ENCODE measurements at regions not wholly inside any gene's neighbourhood (a gene's known extent, or its start where the extent isn't known, plus 50 kb on each side); places are given as distances from the start of the nearest gene placed in this dataset.

- POLR2A ChIA-PET, result no interaction called here
- no peak for DNase-seq (ENCODE audit: extremely low spot score)
These were observed 100.4 kb upstream of the COL5A1 start for GRCh38 chr9:134541097-134541747.

GRCh38 chr9:134544388-134545214, 97.0 kb upstream of the COL5A1 start:
- TF ChIP-seq ARNT (IDR thresholded peaks at IDR 0.05), result no peak
- no peak for TF ChIP-seq HDGF (IDR thresholded peaks at IDR 0.05; ENCODE audit: borderline replicate concordance)
- TF ChIP-seq L3MBTL2 (conservative IDR thresholded peaks at IDR 0.05), result no peak
- no peak for TF ChIP-seq FOXM1 (IDR thresholded peaks at IDR 0.05; ENCODE audit: borderline replicate concordance)
- no peak for TF ChIP-seq FOXK2 (IDR thresholded peaks at IDR 0.05)
- TF ChIP-seq PKNOX1 (IDR thresholded peaks at IDR 0.05), result no peak
- no peak for TF ChIP-seq ELF4 (IDR thresholded peaks at IDR 0.05)
- no peak for TF ChIP-seq CTBP1 (IDR thresholded peaks at IDR 0.05; ENCODE audit: borderline replicate concordance)
- TF ChIP-seq FOXA1 (IDR thresholded peaks at IDR 0.05), result no peak
- no peak for TF ChIP-seq SP1 (IDR thresholded peaks at IDR 0.05)
- TF ChIP-seq SUZ12 (IDR thresholded peaks at IDR 0.05), result no peak
- no peak for TF ChIP-seq TARDBP (IDR thresholded peaks at IDR 0.05)
- no peak for TF ChIP-seq NFRKB (IDR thresholded peaks at IDR 0.05)
- no peak for TF ChIP-seq LEF1 (IDR thresholded peaks at IDR 0.05; ENCODE audit: borderline replicate concordance)
- no peak for TF ChIP-seq BHLHE40 (IDR thresholded peaks at IDR 0.05; ENCODE audit: borderline replicate concordance)
- TF ChIP-seq ZNF384 (IDR thresholded peaks at IDR 0.05), result no peak
- ChIA-PET CTCF (no interaction called here), POLR2A (no interaction called here)
- DNase-seq (ENCODE audit: extremely low spot score), result no peak

More at GRCh38 chr9:134541097-134541747, 100.4 kb upstream of the COL5A1 start:
- TF ChIP-seq SUZ12 (IDR thresholded peaks at IDR 0.05) (no peak), CTBP1 (IDR thresholded peaks at IDR 0.05; ENCODE audit: borderline replicate concordance) (no peak), NFRKB (IDR thresholded peaks at IDR 0.05) (no peak), LEF1 (IDR thresholded peaks at IDR 0.05; ENCODE audit: borderline replicate concordance) (no peak), PKNOX1 (IDR thresholded peaks at IDR 0.05) (no peak), SP1 (IDR thresholded peaks at IDR 0.05) (no peak), TARDBP (IDR thresholded peaks at IDR 0.05) (no peak), ELF4 (IDR thresholded peaks at IDR 0.05) (no peak), FOXK2 (IDR thresholded peaks at IDR 0.05) (no peak), HDGF (IDR thresholded peaks at IDR 0.05; ENCODE audit: borderline replicate concordance) (no peak)
- CTCF ChIA-PET, result no interaction called here

GRCh38 chr9:134545215-134545542, 96.4 kb upstream of the COL5A1 start:
- ChIA-PET POLR2A (no interaction called here), CTCF (no interaction called here)
- no peak for DNase-seq (ENCODE audit: extremely low spot score)
- TF ChIP-seq TARDBP (IDR thresholded peaks at IDR 0.05) (no peak), L3MBTL2 (conservative IDR thresholded peaks at IDR 0.05) (no peak)

- POLR2A ChIA-PET, result no interaction called here
- DNase-seq (ENCODE audit: extremely low spot score), result no peak
- CTCF ChIA-PET, result no interaction called here
- TF ChIP-seq FOXM1 (IDR thresholded peaks at IDR 0.05; ENCODE audit: borderline replicate concordance) (no peak), SP1 (IDR thresholded peaks at IDR 0.05) (no peak), NFRKB (IDR thresholded peaks at IDR 0.05) (no peak), SUZ12 (IDR thresholded peaks at IDR 0.05) (no peak), FOXK2 (IDR thresholded peaks at IDR 0.05) (no peak), CTBP1 (IDR thresholded peaks at IDR 0.05; ENCODE audit: borderline replicate concordance) (no peak), BHLHE40 (IDR thresholded peaks at IDR 0.05; ENCODE audit: borderline replicate concordance) (no peak), ELF4 (IDR thresholded peaks at IDR 0.05) (no peak)
These were observed 95.9 kb upstream of the COL5A1 start for GRCh38 chr9:134545543-134546245.

GRCh38 chr9:134546246-134546731, 95.3 kb upstream of the COL5A1 start:
- CTCF ChIA-PET, result no interaction called here
- DNase-seq (ENCODE audit: extremely low spot score), result no peak
- POLR2A ChIA-PET, result no interaction called here
- no peak for TF ChIP-seq FOXK2 (IDR thresholded peaks at IDR 0.05)
- no peak for TF ChIP-seq FOXM1 (IDR thresholded peaks at IDR 0.05; ENCODE audit: borderline replicate concordance)

GRCh38 chr9:134546746-134547145, 94.9 kb upstream of the COL5A1 start:
- POLR2A ChIA-PET, result no interaction called here
- CTCF ChIA-PET, result no interaction called here
- DNase-seq (ENCODE audit: extremely low spot score), result no peak
- no peak for TF ChIP-seq LEF1 (IDR thresholded peaks at IDR 0.05; ENCODE audit: borderline replicate concordance)
- TF ChIP-seq FOXM1 (IDR thresholded peaks at IDR 0.05; ENCODE audit: borderline replicate concordance), result no peak
- TF ChIP-seq ZNF384 (IDR thresholded peaks at IDR 0.05), result no peak
- TF ChIP-seq BHLHE40 (IDR thresholded peaks at IDR 0.05; ENCODE audit: borderline replicate concordance), result no peak
- no peak for TF ChIP-seq FOXA1 (IDR thresholded peaks at IDR 0.05)
- no peak for TF ChIP-seq CTBP1 (IDR thresholded peaks at IDR 0.05; ENCODE audit: borderline replicate concordance)
- no peak for TF ChIP-seq TARDBP (IDR thresholded peaks at IDR 0.05)
- no peak for TF ChIP-seq SUZ12 (IDR thresholded peaks at IDR 0.05)
- no peak for TF ChIP-seq PKNOX1 (IDR thresholded peaks at IDR 0.05)
- no peak for TF ChIP-seq SP1 (IDR thresholded peaks at IDR 0.05)
- no peak for TF ChIP-seq L3MBTL2 (conservative IDR thresholded peaks at IDR 0.05)
- TF ChIP-seq ELF4 (IDR thresholded peaks at IDR 0.05), result no peak
- TF ChIP-seq NFRKB (IDR thresholded peaks at IDR 0.05), result no peak
- TF ChIP-seq HDGF (IDR thresholded peaks at IDR 0.05; ENCODE audit: borderline replicate concordance), result no peak
- no peak for TF ChIP-seq ARNT (IDR thresholded peaks at IDR 0.05)
- no peak for TF ChIP-seq FOXK2 (IDR thresholded peaks at IDR 0.05)
